ENCODE measurements at regions not wholly inside any gene's neighbourhood (a gene's known extent, or its start where the extent isn't known, plus 50 kb on each side); places are given as distances from the start of the nearest gene placed in this dataset.

DNA sequence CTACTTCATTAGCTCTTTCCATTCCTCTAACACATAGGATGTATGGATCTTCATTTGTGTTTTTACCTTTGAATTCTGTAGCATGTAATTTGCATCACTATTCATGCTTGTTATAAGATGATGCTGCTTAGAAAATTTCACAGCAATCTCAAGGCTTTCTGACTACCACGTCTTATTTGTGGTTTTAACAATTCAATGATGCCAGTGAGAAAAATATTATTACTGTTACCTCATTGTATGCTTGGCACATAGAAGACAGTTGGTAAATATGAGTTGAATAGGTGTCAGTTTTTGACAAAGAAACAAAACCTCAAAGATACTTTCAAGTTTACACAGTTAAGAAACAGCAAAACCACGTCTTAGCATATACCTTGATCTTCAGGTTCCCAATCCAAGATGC, 428.6 kb downstream of the TFAP2A start:
- Histone ChIP-seq H3K4me3 (no peak overlapping the region), H3K27ac (peak overlapping the region in 1 of 21 experiments; percentile 24)

DNA sequence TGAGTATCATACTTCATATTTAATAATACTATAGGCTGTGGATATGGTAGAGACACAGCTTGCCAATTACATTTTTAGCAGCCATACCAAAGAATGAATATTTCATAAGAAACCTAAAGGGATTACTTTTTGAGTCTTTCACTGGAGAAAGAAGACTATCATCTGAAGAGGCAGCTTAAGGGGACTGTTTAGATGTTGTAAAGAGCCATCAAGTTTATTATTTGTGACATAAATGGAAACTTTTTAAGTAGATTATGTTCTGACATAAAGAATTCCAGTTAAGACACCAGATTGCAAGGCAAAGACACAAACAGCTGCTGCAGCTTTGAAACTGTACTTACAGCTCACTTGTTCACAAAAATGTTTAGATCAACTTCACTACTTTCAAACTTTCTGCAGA, 429.4 kb downstream of the TFAP2A start:
- Histone ChIP-seq H3K27ac (peak overlapping the region in 1 of 21 experiments; percentile 24), H3K4me3 (no peak overlapping the region)

DNA sequence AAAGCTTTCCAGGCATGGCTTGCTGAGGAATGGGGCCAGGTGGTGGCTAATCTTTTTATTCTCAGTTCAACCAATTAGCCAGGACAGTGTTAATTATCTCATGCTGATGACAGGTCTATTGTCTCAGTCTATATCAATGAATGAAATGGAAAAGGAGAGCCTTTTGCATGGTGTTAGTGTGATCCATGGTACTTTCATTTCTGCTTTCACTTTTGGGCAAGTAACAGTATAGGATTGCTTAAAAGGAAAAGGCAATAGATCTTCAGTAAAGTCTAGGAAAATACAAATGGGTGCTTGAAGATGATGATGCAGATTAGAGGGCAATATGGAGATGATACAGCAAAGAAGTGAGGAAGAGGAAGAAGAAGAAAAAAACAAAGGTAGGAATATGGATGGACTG, 430.3 kb downstream of the TFAP2A start:
- no peak overlapping the region for H3K27ac ChIP-seq
- no peak overlapping the region for H3K4me3 ChIP-seq

DNA sequence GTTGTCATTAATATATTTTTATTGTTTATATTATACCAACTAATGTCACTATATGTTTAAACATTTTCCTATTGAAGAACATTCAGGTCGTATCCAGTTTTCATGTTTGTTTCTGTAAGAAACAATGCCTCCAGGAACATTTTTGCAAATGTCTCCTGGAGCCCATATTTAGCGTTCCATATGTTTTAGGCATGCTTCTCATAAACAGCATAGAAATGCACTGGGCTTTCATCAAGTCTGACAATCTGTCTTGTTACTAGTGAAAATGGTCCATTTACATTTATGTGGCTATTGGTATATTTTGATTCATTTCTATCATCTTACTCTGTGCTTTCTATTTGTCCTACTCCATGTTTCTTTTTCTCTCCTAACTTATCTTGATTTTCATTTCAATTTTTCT, 431.7 kb downstream of the TFAP2A start:
- H3K27ac ChIP-seq, result no peak overlapping the region
- H3K4me3 ChIP-seq, result no peak overlapping the region

DNA sequence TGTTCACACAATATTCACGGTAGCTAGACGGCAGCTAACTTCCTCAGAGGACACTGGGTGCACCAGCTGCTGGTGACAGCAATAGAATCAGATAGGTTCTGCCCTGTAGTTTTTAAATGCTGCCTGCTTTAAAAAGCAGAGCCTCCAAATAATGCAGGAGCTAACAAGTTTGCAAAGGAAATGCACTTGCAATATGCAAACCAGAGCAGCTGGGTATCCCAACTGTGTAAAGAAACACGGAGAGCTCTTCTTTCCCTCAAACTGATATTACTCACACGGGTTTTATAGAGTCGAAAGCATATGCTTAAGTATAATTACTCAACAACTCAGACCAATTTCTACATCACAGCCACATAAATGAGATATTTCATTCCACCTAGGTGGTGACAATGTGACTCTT, 432.7 kb downstream of the TFAP2A start:
- Histone ChIP-seq H3K27ac (no peak overlapping the region), H3K4me3 (no peak overlapping the region)

DNA sequence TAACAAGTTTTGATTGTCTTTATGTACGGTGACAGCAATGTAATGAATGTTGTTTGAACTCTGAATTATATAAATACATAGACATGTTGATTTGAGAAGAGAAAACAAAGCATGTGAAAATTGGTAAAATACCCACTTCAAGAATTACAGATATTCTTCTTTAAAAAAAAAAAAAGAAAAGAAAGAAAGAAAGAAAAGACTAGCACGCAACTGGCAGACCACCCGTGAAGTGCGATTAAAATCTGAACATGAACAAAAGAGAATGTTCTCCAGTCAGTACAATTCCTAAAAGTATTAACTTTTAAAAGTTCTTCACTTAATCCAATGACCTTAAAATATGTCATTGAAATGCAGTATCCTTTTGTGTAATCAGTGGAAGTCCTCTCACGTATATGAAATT, 434.9 kb downstream of the TFAP2A start:
- peak overlapping the region in 1 of 21 experiments; percentile 68 for H3K27ac ChIP-seq
- H3K4me3 ChIP-seq, result no peak overlapping the region

DNA sequence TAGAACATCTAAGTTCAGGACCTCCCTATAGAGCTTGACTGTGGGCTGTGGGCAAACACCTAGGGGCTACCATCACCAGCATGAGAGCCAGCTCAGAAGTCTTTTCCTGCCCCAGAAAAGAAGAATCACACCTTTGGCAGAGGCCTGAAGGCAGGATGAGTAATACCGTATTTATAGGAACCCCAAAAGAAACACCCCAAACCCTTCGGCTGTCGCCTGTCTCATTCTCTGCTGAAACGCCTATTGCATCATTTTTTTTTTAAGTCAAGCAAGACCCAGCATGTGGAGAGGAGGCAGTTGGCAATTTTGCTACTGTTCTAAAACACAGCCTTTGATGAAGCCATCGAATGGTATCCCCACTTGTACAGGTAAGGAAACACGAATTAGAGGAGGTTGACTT, 436.4 kb downstream of the TFAP2A start:
- Histone ChIP-seq H3K27ac (peak overlapping the region in 3 of 21 experiments; percentile 1 to 68 (median 15)), H3K4me3 (no peak overlapping the region)

DNA sequence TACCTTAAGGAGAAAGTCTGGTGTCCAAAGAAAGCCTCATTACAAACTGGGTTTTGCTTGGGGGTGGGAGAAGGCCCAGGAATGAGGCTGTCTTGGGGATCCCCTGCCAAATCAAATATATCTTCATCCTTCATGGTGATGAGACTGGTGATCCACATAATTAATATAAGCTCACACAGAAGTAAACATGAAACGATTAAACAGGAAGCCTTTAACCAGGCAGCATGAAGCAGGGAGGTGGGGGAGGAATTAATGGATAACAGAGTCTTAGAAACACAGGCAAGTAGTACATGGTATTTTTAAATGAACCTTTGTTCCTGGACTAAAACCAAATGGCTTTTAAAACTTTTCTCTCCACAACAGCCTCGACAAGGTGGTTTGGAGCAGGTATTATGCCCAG, 437.5 kb downstream of the TFAP2A start:
- no peak overlapping the region for H3K27ac ChIP-seq
- no peak overlapping the region for H3K4me3 ChIP-seq

DNA sequence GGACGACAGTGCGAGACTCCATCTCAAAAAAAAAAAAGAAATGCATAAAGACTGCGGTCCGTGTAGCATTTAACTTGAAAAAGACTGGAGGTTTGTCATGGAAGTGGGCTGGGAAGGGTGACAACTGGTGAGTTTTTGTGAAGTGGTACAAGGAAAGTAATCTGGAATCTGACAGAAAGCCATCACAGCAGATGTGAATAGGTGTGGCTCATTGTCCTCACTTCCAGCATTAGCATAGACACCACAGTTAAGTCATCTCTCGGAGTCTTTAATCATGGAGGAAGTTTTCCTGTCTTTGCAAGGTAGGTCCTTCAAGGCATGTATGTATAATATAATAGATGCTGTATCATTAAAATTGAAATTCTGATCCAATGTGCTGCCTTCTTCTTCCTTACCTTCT, 453.2 kb downstream of the TFAP2A start:
- H3K4me3 ChIP-seq, result no peak overlapping the region
- H3K27ac ChIP-seq, result no peak overlapping the region

DNA sequence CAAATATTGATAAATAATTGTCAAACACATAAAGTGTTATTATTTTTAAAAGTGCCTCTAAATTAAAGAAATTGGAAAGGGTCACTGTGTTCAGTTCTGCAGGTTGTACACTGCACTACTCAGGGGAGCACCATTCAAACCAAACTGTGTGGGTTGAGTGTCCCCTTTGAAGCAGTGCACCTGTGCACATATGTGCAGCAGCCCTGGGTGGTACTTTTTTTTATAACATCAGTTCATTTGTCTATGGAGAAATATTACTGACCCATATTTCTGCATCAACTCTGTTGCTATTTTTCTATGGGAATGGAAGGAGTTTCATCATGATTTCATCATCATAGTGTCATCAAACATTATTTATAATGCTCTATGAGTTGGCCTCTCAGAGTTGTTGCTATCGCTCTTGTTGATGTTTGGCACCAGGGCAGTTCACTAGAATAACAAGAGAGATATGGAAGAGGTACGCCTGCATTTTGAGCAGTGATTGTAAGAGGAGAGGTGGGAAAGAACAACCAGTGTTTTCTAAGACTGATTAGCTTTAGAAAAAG, 457.6 kb downstream of the TFAP2A start:
- Histone ChIP-seq H3K27ac (no peak overlapping the region), H3K4me3 (no peak overlapping the region)

DNA sequence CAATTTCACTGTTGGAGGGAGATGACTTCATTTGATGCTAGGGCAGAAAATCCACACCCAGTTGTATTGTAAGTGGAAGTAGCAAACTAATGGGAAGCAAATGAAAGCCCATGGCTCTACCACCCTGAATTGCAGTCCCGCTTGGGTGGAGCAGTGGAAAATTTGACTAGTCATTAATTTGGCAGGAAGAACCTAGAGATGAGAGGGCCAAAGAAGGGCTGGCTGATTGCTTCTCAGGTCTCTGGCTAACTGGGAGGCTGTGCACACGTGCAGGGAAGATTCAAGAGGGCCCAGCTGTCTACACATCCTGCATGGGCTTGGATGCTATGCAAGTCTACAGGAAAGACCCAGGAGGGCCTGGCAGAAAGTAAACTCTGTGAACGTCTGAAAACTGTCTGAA, 466.2 kb downstream of the TFAP2A start:
- no peak overlapping the region for H3K4me3 ChIP-seq
- H3K27ac ChIP-seq, result no peak overlapping the region

DNA sequence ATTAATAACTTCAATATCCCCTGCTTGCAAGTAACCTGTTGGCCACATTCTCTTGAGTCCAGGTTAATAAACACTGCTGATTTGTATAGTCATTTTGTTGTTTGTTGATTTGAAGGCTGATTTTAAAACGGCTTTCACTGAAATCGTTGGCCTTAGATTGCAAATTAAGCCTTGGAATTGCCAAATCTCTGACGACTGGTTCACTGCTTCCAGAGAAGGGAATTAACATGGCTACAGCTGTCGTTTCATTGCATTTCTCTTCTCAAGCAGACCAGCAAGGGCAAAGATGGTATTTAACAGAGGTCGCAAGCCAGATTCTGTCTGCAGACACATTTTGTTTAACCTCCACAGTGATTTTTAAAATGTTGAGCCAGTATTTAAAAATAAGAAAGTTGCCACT, 470.9 kb downstream of the TFAP2A start:
- Histone ChIP-seq H3K27ac (no peak overlapping the region), H3K4me3 (no peak overlapping the region)

DNA sequence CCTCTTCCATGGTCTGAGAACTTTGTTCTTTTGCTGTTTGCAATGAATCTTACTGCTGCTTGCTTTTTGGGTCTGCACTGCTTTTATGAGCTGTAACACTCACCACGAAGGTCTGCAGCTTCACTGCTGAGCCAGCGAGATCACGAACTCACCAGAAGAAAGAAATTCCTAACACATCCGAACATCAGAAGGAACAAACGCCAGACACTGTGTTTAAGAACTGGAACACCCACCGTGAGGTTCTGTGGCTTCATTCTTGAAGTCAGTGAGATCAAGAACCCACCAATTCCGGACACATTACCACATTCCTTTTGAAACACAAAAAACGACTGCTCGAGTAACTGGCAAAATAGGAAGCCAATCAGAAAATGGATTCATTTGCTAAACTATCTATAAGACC, 471.8 kb downstream of the TFAP2A start:
- Histone ChIP-seq H3K4me3 (no peak overlapping the region), H3K27ac (no peak overlapping the region)

DNA sequence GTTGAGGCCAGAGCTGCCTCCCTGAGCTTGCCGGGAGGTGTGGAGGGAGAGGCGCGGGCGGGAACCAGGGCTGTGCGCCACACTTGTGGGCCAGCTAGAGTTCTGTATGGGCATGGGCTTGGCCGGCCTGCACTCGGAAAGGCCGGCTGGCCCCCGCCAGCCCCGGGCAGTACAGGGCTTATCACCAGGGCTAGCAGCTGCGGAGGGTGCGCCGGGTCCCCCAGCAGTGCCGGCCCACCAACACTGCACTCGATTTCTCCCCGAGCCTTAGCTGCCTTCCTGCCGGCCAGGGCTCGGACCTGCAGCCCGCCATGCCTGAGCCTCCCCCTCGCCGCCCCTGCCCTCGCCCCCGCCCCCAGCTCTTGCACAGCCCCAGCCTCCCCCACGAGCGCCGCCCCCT, 472.7 kb downstream of the TFAP2A start:
- no peak overlapping the region for H3K4me3 ChIP-seq

DNA sequence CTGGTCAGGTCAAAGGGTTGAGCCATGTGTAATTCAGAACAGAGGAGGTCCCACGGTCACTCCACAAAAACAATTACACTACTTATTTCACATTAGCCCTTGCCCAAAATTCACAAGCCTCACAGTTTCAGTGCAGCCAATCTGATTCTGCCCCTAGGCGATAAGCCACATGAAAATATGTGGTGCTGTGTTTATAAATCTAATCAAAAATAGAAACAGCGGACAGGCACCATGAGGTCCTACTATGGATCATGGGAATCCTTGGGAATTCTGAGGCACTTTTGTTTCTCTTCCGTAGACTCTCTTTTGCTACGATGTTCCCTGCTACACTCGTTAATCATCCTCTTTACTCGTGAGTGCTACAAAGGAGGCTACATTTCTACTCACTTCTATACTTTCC, 476.1 kb downstream of the TFAP2A start:
- Histone ChIP-seq H3K27ac (no peak overlapping the region), H3K4me3 (no peak overlapping the region)

More for the DNA sequence above, 472.7 kb downstream of the TFAP2A start:
- H3K27ac ChIP-seq, result no peak overlapping the region

DNA sequence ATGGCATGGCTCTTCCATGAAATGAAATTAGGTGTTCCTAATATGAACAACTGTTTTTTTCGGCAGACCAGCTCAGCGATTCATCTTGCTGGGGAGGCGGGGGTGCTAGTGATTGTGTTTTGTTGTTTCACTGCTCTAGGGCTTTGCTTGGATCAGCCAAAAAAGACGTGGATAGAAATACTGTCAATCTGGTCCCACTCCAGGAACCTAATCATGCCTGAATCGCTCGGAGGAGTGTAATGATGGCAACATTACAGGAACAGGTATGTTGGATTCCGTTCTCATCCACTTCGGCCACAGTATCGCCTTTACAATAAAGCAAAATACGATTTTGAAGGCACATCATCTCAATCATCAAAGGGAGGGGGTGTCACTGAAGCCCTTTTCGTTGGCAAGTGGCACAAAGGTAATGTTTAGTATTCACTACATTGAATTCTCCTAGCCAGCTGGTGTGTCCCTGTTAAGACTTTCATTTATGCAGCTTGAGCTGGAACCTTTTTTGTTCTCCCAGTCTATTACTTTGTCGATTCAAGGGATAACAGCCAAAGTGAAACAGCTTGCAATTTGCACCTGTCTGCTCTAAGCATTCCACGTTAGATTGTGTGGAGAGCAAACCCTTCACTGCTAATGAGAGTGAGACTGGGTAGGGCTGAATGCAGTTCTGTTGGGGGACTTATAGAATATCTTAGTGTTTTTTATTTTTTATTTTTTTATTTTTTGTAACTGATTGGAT, 477.7 kb downstream of the TFAP2A start:
- Histone ChIP-seq H3K27ac (no peak overlapping the region), H3K4me3 (no peak overlapping the region)

DNA sequence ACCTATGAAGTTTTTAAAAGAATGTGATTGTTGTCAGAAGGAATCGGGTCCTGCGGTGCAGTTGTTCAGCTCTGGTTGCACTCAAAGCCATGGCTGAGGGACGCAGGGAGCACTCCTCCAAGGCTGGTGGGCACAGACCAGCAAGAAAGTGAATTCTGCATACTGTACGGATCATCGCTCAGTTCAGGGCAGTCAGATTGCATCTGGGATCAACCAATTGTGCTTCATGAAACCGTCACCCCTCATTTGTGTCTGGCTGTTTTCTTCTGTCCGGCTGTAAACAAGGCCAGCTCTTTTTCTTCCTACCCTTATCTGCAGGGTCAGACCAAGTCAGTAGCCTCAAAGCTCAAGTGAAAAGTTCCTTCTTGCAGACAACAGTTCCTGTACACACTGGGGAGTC, 478.3 kb downstream of the TFAP2A start:
- Histone ChIP-seq H3K4me3 (no peak overlapping the region), H3K27ac (no peak overlapping the region)

DNA sequence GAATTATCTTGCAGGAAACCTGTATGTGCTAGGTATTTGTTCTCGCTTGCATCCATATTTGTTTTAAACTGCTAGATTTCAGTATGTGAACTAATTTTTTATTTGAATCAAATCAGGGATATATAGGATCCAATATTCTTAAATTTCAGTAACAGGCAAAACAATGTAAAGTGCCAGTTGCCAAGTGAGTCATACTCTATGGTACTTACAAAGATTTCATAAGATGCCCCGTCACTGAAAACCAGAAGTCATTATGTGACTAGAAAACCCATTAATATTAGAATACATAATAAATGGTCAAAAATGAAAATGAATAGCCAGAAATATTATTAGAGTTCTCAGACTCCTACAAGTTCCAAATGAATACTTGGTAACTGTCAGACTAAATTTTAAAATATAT, 481.2 kb downstream of the TFAP2A start:
- H3K4me3 ChIP-seq, result no peak overlapping the region
- no peak overlapping the region for H3K27ac ChIP-seq

DNA sequence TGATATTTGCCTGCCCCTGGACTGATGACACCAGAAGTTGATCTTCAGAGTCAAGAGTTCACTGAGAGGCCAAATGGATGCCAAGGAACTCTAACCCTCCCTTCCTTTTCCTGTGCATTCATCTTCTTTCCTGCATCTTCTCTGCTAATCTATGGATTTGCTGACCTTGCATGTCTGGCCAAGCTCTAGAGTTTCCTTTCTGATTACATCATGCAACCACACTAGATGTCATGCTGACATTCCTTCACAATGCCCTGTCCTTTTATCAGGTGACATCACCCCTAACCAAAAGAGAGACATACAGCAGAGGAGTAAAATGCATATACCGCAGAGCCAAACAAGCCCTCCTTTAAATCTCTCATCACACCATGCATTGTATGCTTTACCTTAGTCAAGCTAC, 487.6 kb downstream of the TFAP2A start:
- Histone ChIP-seq H3K27ac (no peak overlapping the region), H3K4me3 (no peak overlapping the region)

DNA sequence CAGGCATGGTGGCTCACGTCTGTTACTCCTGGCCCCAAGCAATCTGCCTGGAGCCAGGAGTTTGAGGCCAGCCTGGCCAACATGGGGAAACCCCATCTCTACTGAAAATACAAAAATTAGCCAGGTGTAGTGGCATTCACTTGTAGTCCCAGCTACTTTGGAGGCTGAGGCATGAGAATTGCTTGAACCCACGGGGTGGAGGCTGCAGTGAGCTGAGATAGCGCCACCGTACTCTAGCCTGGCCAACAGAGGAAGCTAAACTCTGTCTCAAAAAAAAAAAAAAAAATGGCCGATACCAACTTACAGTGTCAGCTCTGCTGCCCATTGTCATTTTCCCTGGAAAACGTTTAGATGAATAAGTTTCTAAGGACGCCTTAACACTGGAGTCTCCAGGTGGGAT, 489.9 kb downstream of the TFAP2A start:
- no peak overlapping the region for H3K4me3 ChIP-seq
- no peak overlapping the region for H3K27ac ChIP-seq

DNA sequence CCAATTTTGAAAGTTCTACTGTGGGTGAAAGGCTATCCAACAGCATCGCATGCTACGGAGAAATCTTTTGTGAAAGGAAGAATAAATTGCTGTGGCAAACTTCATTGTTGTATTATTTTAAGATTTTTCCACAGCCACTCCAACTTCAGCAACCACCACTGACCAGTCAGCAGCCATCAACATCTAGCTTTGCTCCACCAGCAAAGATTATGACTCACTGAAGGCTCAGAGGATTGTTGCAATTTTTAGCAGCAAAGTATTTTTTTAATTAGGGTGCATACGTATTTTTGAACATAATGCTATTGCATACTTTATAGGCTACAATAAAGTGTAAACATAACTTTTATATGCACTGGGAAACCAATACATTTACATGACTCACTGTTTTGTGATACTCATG, 493.5 kb downstream of the TFAP2A start:
- Histone ChIP-seq H3K4me3 (no peak overlapping the region), H3K27ac (no peak overlapping the region)

DNA sequence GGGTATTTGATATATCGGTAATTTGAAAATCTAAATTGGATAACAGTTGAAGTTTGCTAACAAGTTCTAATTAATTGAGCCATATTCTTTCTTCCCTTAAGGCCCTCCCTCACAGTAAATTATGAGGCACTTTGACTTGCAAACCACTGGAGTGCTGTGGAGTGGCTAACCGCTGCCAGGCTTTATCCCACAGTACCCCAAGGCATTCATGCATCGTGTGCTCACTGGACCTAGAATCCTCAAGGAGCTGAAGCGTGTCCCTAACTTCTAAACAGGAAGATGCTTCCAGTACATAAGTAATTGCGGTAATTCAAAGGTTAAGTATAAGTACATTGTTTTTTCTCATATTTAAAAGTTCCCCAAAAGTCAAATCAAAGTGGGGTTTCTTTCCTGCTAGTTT, 499.9 kb downstream of the TFAP2A start:
- H3K4me3 ChIP-seq, result no peak overlapping the region
- no peak overlapping the region for H3K27ac ChIP-seq

Data from skin epidermis (tissue), 12 donors.